Fibroblast of lung (primary cell): ENCODE measurements at regions not wholly inside any gene's neighbourhood (a gene's known extent, or its start where the extent isn't known, plus 50 kb on each side); places are given as distances from the start of the nearest gene placed in this dataset.

Experiments
- DNase-seq, 2 donors: peaks; one replicate each; pipeline versions ENCODE4 v3.0.0 to v3.0.0-alpha.2; 2010; ENCODE audit warnings: low read depth in 2 of 2
- H2AFZ ChIP-seq: 2 replicates; pipeline ENCODE4 v1.5.1; 2012; ENCODE audit warnings: low read length, control low read depth, inconsistent platforms
- H3K27ac ChIP-seq: 2 replicates; pipeline ENCODE4 v1.5.1; 2011; ENCODE audit warnings: low read length, control low read depth; ENCODE audit not compliant: insufficient read depth
- H3K27me3 ChIP-seq: 2 replicates; pipeline ENCODE4 v1.5.1; 2011; ENCODE audit warnings: mild to moderate bottlenecking, low read length; ENCODE audit not compliant: control insufficient read depth, insufficient read depth
- H3K36me3 ChIP-seq: 2 replicates; pipeline ENCODE4 v1.5.1; 2011; ENCODE audit warnings: low read length; ENCODE audit not compliant: control insufficient read depth, insufficient read depth
- H3K4me1 ChIP-seq: 2 replicates; pipeline ENCODE4 v1.5.1; 2011; ENCODE audit warnings: low read length; ENCODE audit not compliant: control insufficient read depth, insufficient read depth; ENCODE audit errors: extremely low read depth
- H3K4me2 ChIP-seq: 2 replicates; pipeline ENCODE4 v1.5.1; 2011; ENCODE audit warnings: low read length, control low read depth; ENCODE audit not compliant: insufficient read depth; ENCODE audit errors: extremely low read depth
- H3K4me3 ChIP-seq, 4 experiments: fragments of 200-600 bp in 1 of 4; sonication (generic) in 1 of 4; replicated peaks in 1 of 4; 2 replicates each; pipeline ENCODE4 v1.5.1; 2011 to 2016; ENCODE audit warnings: low read length in 4 of 4, low read depth in 3 of 4, mild to moderate bottlenecking in 3 of 4, control low read depth in 2 of 4, inconsistent platforms in 1 of 4, mixed read lengths in 1 of 4; ENCODE audit not compliant: insufficient read depth in 1 of 4; ENCODE audit errors: control extremely low read depth in 1 of 4
- H3K79me2 ChIP-seq: 2 replicates; pipeline ENCODE4 v1.5.1; 2012; ENCODE audit warnings: mild to moderate bottlenecking, low read length, inconsistent platforms; ENCODE audit not compliant: control insufficient read depth, insufficient read depth
- H3K9ac ChIP-seq: 2 replicates; pipeline ENCODE4 v1.5.1; 2011; ENCODE audit warnings: mild to moderate bottlenecking, low read length, control low read depth; ENCODE audit not compliant: insufficient read depth
- H3K9me3 ChIP-seq: 2 replicates; pipeline ENCODE4 v1.5.1; 2012; ENCODE audit warnings: low read depth, low read length; ENCODE audit not compliant: control insufficient read depth, insufficient read depth
- H4K20me1 ChIP-seq: 2 replicates; pipeline ENCODE4 v1.5.1; 2011; ENCODE audit warnings: low read length; ENCODE audit not compliant: control insufficient read depth, insufficient read depth; ENCODE audit errors: extremely low read depth
- CTCF ChIP-seq, 2 donors: IDR thresholded peaks in 1 of 2; conservative IDR thresholded peaks in 1 of 2; 1 replicate in 1 of 2; 2 replicates in 1 of 2; pipeline ENCODE4 v1.5.1; 2011 to 2012; ENCODE audit warnings: low read length in 2 of 2, control low read depth in 1 of 2, inconsistent platforms in 1 of 2, low read depth in 1 of 2, mild to moderate bottlenecking in 1 of 2
- EZH2 ChIP-seq: IDR thresholded peaks from 2 replicates; pipeline ENCODE4 v1.5.1; 2012; ENCODE audit warnings: low read length, control low read depth, mild to moderate bottlenecking; ENCODE audit errors: missing control alignments

DNA sequence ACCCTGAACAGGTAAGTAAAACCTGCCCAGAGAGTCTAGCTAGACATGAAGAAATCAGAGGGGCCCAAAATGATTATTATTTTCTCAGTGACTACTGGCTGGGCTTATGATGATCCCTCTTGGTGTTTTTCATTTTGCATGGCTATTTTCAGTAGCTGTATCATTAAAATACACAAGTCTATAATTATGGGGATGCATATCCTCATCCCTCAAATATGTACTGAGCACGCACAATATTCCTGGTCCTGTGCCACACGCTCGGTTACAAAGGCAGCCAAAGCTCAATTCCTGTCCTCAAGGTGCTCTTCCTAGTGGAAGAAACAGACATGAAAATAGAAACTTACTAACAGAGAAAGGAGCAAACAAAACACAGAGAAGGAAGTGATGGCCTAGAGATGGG lies 180.0 kb downstream of the DAD1 start:
- H3K4me3 ChIP-seq: no peak overlapping the region
- no peak overlapping the region for H2AFZ ChIP-seq
- peaks cover 2% of the 10 kb centered on the region for H3K27me3 ChIP-seq

GRCh38 chr14:22408547-22408946 lies 180.5 kb downstream of the DAD1 start:
- no peaks in the 10 kb centered on the region for H3K9me3 ChIP-seq
- H3K27ac ChIP-seq: no peak overlapping the region
- peaks cover 2% of the 10 kb centered on the region for H3K27me3 ChIP-seq
- no peak overlapping the region for H3K4me3 ChIP-seq
- TF ChIP-seq EZH2: no peak
- no peak for TF ChIP-seq CTCF (conservative IDR thresholded peaks at IDR 0.05 in 1 of 2, IDR thresholded peaks at IDR 0.05 in 1 of 2; ENCODE audit: low read depth in 1 of 2, low read length in 2 of 2)
- H2AFZ ChIP-seq: no peak overlapping the region
- no peaks in the 10 kb centered on the region for H3K79me2 ChIP-seq
- DNase-seq: no peak
- H3K9ac ChIP-seq: no peak overlapping the region
- no peaks in the 10 kb centered on the region for H4K20me1 ChIP-seq
- no peak overlapping the region for H3K4me2 ChIP-seq
- H3K36me3 ChIP-seq: no peaks in the 10 kb centered on the region
- no peaks in the 10 kb centered on the region for H3K4me1 ChIP-seq

More for the DNA sequence above, 180.0 kb downstream of the DAD1 start:
- peak in 1 of 2 donors; percentile 21 for DNase-seq
- Histone ChIP-seq H3K4me2 (no peak overlapping the region), H3K79me2 (no peaks in the 10 kb centered on the region), H3K9ac (no peak overlapping the region), H4K20me1 (no peaks in the 10 kb centered on the region), H3K9me3 (no peaks in the 10 kb centered on the region), H3K4me1 (no peaks in the 10 kb centered on the region), H3K27ac (no peak overlapping the region), H3K36me3 (no peaks in the 10 kb centered on the region)
- TF ChIP-seq EZH2 (no peak), CTCF (conservative IDR thresholded peaks at IDR 0.05 in 1 of 2, IDR thresholded peaks at IDR 0.05 in 1 of 2; ENCODE audit: low read depth in 1 of 2, low read length in 2 of 2) (no peak)

GRCh38 chr14:22407033-22407432 lies 182.0 kb downstream of the DAD1 start:
- Histone ChIP-seq H3K9me3 (no peaks in the 10 kb centered on the region), H2AFZ (no peak overlapping the region), H3K4me1 (no peaks in the 10 kb centered on the region), H4K20me1 (no peaks in the 10 kb centered on the region), H3K4me2 (no peak overlapping the region), H3K9ac (no peak overlapping the region), H3K79me2 (no peaks in the 10 kb centered on the region), H3K27me3 (peaks cover 3% of the 10 kb centered on the region), H3K27ac (no peak overlapping the region), H3K36me3 (no peaks in the 10 kb centered on the region), H3K4me3 (no peak overlapping the region)
- DNase-seq: no peak
- TF ChIP-seq EZH2 (no peak), CTCF (conservative IDR thresholded peaks at IDR 0.05 in 1 of 2, IDR thresholded peaks at IDR 0.05 in 1 of 2; ENCODE audit: low read depth in 1 of 2, low read length in 2 of 2) (no peak)
